ENCODE measurements at regions not wholly inside any gene's neighbourhood (a gene's known extent, or its start where the extent isn't known, plus 50 kb on each side); places are given as distances from the start of the nearest gene placed in this dataset.

GRCh38 chr14:22434901-22435550 is 154.0 kb downstream of the DAD1 start:
- 56% methylated on average over 3 of the region's 6 CpGs for WGBS (ENCODE audit: insufficient coverage)
- Histone ChIP-seq H3K4me1 (ENCODE audit: control insufficient read depth in 2 of 2, insufficient read depth in 2 of 2, low read length in 2 of 2) (peaks cover 20 to 25% of the 10 kb centered on the region in 2 donors), H3K4me3 (ENCODE audit: control extremely low read depth in 1 of 5, extremely low read depth in 1 of 5, insufficient read depth in 1 of 5, low read depth in 2 of 5, low read length in 4 of 5) (no peak overlapping the region), H3K27me3 (replicated peaks in 1 of 4; ENCODE audit: control extremely low read depth in 1 of 4, control insufficient read depth in 3 of 4, insufficient read depth in 4 of 4, low read length in 3 of 4) (peaks cover 0 to 17% (median 11%) of the 10 kb centered on the region in 4 experiments), H3K9me3 (ENCODE audit: control extremely low read depth in 1 of 3, control insufficient read depth in 2 of 3, insufficient read depth in 1 of 3, low read length in 2 of 3) (no peaks in the 10 kb centered on the region), H3K9ac (ENCODE audit: low read length) (no peak overlapping the region), H3K36me3 (replicated peaks in 1 of 2; ENCODE audit: control extremely low read depth in 1 of 2, control insufficient read depth in 1 of 2, extremely low read depth in 1 of 2, insufficient read depth in 2 of 2, low read length in 1 of 2) (no peaks in the 10 kb centered on the region), H3K27ac (ENCODE audit: low read length in 2 of 2) (no peak overlapping the region), H2AFZ (ENCODE audit: insufficient read depth, low read depth, low read length, poor library complexity, severe bottlenecking) (no peak overlapping the region), H4K20me1 (ENCODE audit: control insufficient read depth, insufficient read depth, low read length, poor library complexity, severe bottlenecking) (no peaks in the 10 kb centered on the region), H3K4me2 (replicated peaks; ENCODE audit: low read depth, low read length, poor library complexity, severe bottlenecking) (no peak overlapping the region), H3K79me2 (ENCODE audit: control insufficient read depth, insufficient read depth, low read length) (no peaks in the 10 kb centered on the region)
- no peaks in the 10 kb centered on the region for H3K9me3 Mint-ChIP-seq (ENCODE audit: insufficient read depth)
- no peak overlapping the region for H3K4me3 Mint-ChIP-seq
- TF ChIP-seq EZH2 (IDR thresholded peaks at IDR 0.05; ENCODE audit: borderline replicate concordance, insufficient read depth, low read depth, low read length, poor library complexity, severe bottlenecking) (no peak), CTCF (IDR thresholded peaks at IDR 0.05) (no peak)
- H3K27me3 Mint-ChIP-seq: peaks cover 3% of the 10 kb centered on the region
- peaks cover 23% of the 10 kb centered on the region for H3K4me1 Mint-ChIP-seq
- no peak overlapping the region for H3K27ac Mint-ChIP-seq
- intact Hi-C loops (cut with micrococcal nuclease): loop anchor here (5.0 kb wide), 1 partner anchor 43 kb away; no protein-coding TSS in a partner anchor
- ATAC-seq (ENCODE audit: low read depth): no peak
- DNase-seq: no peak
- CTCF ChIA-PET: interaction anchor here (1.4 kb wide), 1 partner anchor 13 kb away, joined by 5 read pairs; no protein-coding TSS in a partner anchor
- POLR2A ChIA-PET: no interaction called here

- Mint-ChIP-seq H3K4me1 (peaks cover 27% of the 10 kb centered on the region), H3K27ac (no peak overlapping the region), H3K4me3 (no peak overlapping the region), H3K9me3 (ENCODE audit: insufficient read depth) (no peaks in the 10 kb centered on the region), H3K27me3 (peaks cover 9% of the 10 kb centered on the region)
- Histone ChIP-seq H3K4me3 (ENCODE audit: control extremely low read depth in 1 of 5, extremely low read depth in 1 of 5, insufficient read depth in 1 of 5, low read depth in 2 of 5, low read length in 4 of 5) (no peak overlapping the region), H4K20me1 (ENCODE audit: control insufficient read depth, insufficient read depth, low read length, poor library complexity, severe bottlenecking) (no peaks in the 10 kb centered on the region), H3K27ac (ENCODE audit: low read length in 2 of 2) (no peak overlapping the region), H3K36me3 (replicated peaks in 1 of 2; ENCODE audit: control extremely low read depth in 1 of 2, control insufficient read depth in 1 of 2, extremely low read depth in 1 of 2, insufficient read depth in 2 of 2, low read length in 1 of 2) (no peaks in the 10 kb centered on the region), H3K9me3 (ENCODE audit: control extremely low read depth in 1 of 3, control insufficient read depth in 2 of 3, insufficient read depth in 1 of 3, low read length in 2 of 3) (no peaks in the 10 kb centered on the region), H3K79me2 (ENCODE audit: control insufficient read depth, insufficient read depth, low read length) (no peaks in the 10 kb centered on the region), H3K4me1 (ENCODE audit: control insufficient read depth in 2 of 2, insufficient read depth in 2 of 2, low read length in 2 of 2) (peaks cover 20 to 25% of the 10 kb centered on the region in 2 donors), H2AFZ (ENCODE audit: insufficient read depth, low read depth, low read length, poor library complexity, severe bottlenecking) (no peak overlapping the region), H3K4me2 (replicated peaks; ENCODE audit: low read depth, low read length, poor library complexity, severe bottlenecking) (no peak overlapping the region), H3K27me3 (replicated peaks in 1 of 4; ENCODE audit: control extremely low read depth in 1 of 4, control insufficient read depth in 3 of 4, insufficient read depth in 4 of 4, low read length in 3 of 4) (peaks cover 0 to 25% (median 14%) of the 10 kb centered on the region in 4 experiments), H3K9ac (ENCODE audit: low read length) (no peak overlapping the region)
- CTCF ChIA-PET: no interaction called here
- no peak for ATAC-seq (ENCODE audit: low read depth)
- TF ChIP-seq EZH2 (IDR thresholded peaks at IDR 0.05; ENCODE audit: borderline replicate concordance, insufficient read depth, low read depth, low read length, poor library complexity, severe bottlenecking): no peak
- TF ChIP-seq CTCF (IDR thresholded peaks at IDR 0.05): no peak
- 60% methylated on average over 1 of the region's 4 CpGs for WGBS (ENCODE audit: insufficient coverage)
- no peak for DNase-seq
- POLR2A ChIA-PET: no interaction called here
- intact Hi-C loops (cut with micrococcal nuclease): loop anchor here (5.0 kb wide), 1 partner anchor 42 kb away; no protein-coding TSS in a partner anchor
These were observed 155.0 kb downstream of the DAD1 start for GRCh38 chr14:22434030-22434429.
